ENCODE measurements at regions not wholly inside any gene's neighbourhood (a gene's known extent, or its start where the extent isn't known, plus 50 kb on each side); places are given as distances from the start of the nearest gene placed in this dataset.
A peak's percentile ranks its signal among the peaks of the same experiment; 100 is the strongest.

- DNase-seq (ENCODE audit: low read depth), result no peak
- TF ChIP-seq CTCF (IDR thresholded peaks at IDR 0.05; ENCODE audit: insufficient read depth, low read length, severe bottlenecking), result no peak
- no peak for FAIRE-seq
- Histone ChIP-seq H3K4me3 (ENCODE audit: low read depth, low read length) (no peak overlapping the region), H3K27me3 (ENCODE audit: control insufficient read depth, insufficient read depth, low read length) (no peaks in the 10 kb centered on the region), H3K36me3 (ENCODE audit: control insufficient read depth, insufficient read depth, low read length) (no peaks in the 10 kb centered on the region)
Observed at GRCh38 chr15:99474909-99475753, 90.7 kb upstream of the MEF2A start.

GRCh38 chr15:99475754-99476412 lies 89.9 kb upstream of the MEF2A start:
- H3K4me3 ChIP-seq (ENCODE audit: low read depth, low read length), result no peak overlapping the region
- H3K36me3 ChIP-seq (ENCODE audit: control insufficient read depth, insufficient read depth, low read length), result no peaks in the 10 kb centered on the region
- DNase-seq (ENCODE audit: low read depth), result no peak
- TF ChIP-seq CTCF (IDR thresholded peaks at IDR 0.05; ENCODE audit: insufficient read depth, low read length, severe bottlenecking), result no peak
- no peaks in the 10 kb centered on the region for H3K27me3 ChIP-seq (ENCODE audit: control insufficient read depth, insufficient read depth, low read length)
- FAIRE-seq, result no peak

GRCh38 chr15:99476413-99477222 lies 89.2 kb upstream of the MEF2A start:
- FAIRE-seq (peak; percentile 97), DNase-seq (ENCODE audit: low read depth) (peak; percentile 99)
- TF ChIP-seq CTCF (IDR thresholded peaks at IDR 0.05; ENCODE audit: insufficient read depth, low read length, severe bottlenecking), result no peak
- H3K4me3 ChIP-seq (ENCODE audit: low read depth, low read length), result no peak overlapping the region
- H3K36me3 ChIP-seq (ENCODE audit: control insufficient read depth, insufficient read depth, low read length), result no peaks in the 10 kb centered on the region
- no peaks in the 10 kb centered on the region for H3K27me3 ChIP-seq (ENCODE audit: control insufficient read depth, insufficient read depth, low read length)

GRCh38 chr15:99477791-99478471 lies 87.9 kb upstream of the MEF2A start:
- DNase-seq (ENCODE audit: low read depth) (no peak), FAIRE-seq (no peak)
- no peaks in the 10 kb centered on the region for H3K36me3 ChIP-seq (ENCODE audit: control insufficient read depth, insufficient read depth, low read length)
- H3K27me3 ChIP-seq (ENCODE audit: control insufficient read depth, insufficient read depth, low read length), result no peaks in the 10 kb centered on the region
- no peak overlapping the region for H3K4me3 ChIP-seq (ENCODE audit: low read depth, low read length)
- no peak for TF ChIP-seq CTCF (IDR thresholded peaks at IDR 0.05; ENCODE audit: insufficient read depth, low read length, severe bottlenecking)

GRCh38 chr15:99478977-99479376 lies 86.8 kb upstream of the MEF2A start:
- H3K27me3 ChIP-seq (ENCODE audit: control insufficient read depth, insufficient read depth, low read length), result no peaks in the 10 kb centered on the region
- no peaks in the 10 kb centered on the region for H3K36me3 ChIP-seq (ENCODE audit: control insufficient read depth, insufficient read depth, low read length)
- H3K4me3 ChIP-seq (ENCODE audit: low read depth, low read length), result no peak overlapping the region
- TF ChIP-seq CTCF (IDR thresholded peaks at IDR 0.05; ENCODE audit: insufficient read depth, low read length, severe bottlenecking), result no peak
- FAIRE-seq (no peak), DNase-seq (ENCODE audit: low read depth) (no peak)

Measured in bronchial epithelial cell (primary cell).